HEK293 (cell line): ENCODE measurements at regions not wholly inside any gene's neighbourhood (a gene's known extent, or its start where the extent isn't known, plus 50 kb on each side); places are given as distances from the start of the nearest gene placed in this dataset.
A peak's percentile ranks its signal among the peaks of the same experiment; 100 is the strongest.

Source experiments
- CTCF ChIA-PET: fragments of 350-600 bp; formaldehyde crosslinking; extraction: SDS; loops from one replicate; lab custom pipeline; 2021; ENCODE audit warnings: antibody characterized with exemption; lab: Yijun Ruan, JAX
- POLR2A ChIA-PET: fragments of 300-600 bp; formaldehyde crosslinking; extraction: SDS; loops from one replicate; lab custom pipeline; 2020; ENCODE audit warnings: antibody characterized with exemption, inconsistent platforms; lab: Yijun Ruan, JAX
- H3K27ac ChIP-seq: fragments of 200-500 bp; sonication (Bioruptor generic); 2 replicates; pipeline ENCODE4 v1.5.1; 2014; ENCODE audit warnings: low read depth, low read length, control low read depth, inconsistent platforms; ENCODE audit errors: extremely low read depth
- H3K36me3 ChIP-seq, 2 experiments: fragments of 200-500 bp in 1 of 2; sonication (Bioruptor generic) in 1 of 2; 1 replicate in 1 of 2; 2 replicates in 1 of 2; pipeline ENCODE4 v1.5.1; 2014 to 2017; ENCODE audit warnings: inconsistent platforms in 2 of 2, low read length in 2 of 2; ENCODE audit not compliant: control insufficient read depth in 2 of 2, insufficient read depth in 1 of 2
- H3K4me1 ChIP-seq: fragments of 200-500 bp; sonication (Bioruptor generic); 2 replicates; pipeline ENCODE4 v1.5.1; 2014; ENCODE audit warnings: mild to moderate bottlenecking, low read length, inconsistent platforms; ENCODE audit not compliant: control insufficient read depth, insufficient read depth
- H3K4me3 ChIP-seq: 2 replicates; pipeline ENCODE4 v1.5.1; 2011; ENCODE audit warnings: low read depth, mild to moderate bottlenecking, control low read depth, low read length, moderate library complexity
- H3K9me3 ChIP-seq: fragments of 200-500 bp; sonication (Bioruptor generic); 2 replicates; pipeline ENCODE4 v1.5.1; 2014; ENCODE audit warnings: low read depth, low read length, inconsistent platforms; ENCODE audit not compliant: control insufficient read depth, insufficient read depth
- KLF9 ChIP-seq: fragments of 450-650 bp; formaldehyde crosslinking; IDR thresholded peaks from 2 replicates; pipeline ENCODE4 v1.5.1; 2016; ENCODE audit warnings: missing biosample characterization, missing genetic modification characterization, low read depth
- MYNN ChIP-seq: fragments of 450-650 bp; formaldehyde crosslinking; IDR thresholded peaks from 2 replicates; pipeline ENCODE4 v1.5.1; 2016; ENCODE audit warnings: missing biosample characterization, missing genetic modification characterization, borderline replicate concordance
- SCRT2 ChIP-seq: fragments of 450-650 bp; formaldehyde crosslinking; IDR thresholded peaks from 2 replicates; pipeline ENCODE4 v1.5.1; 2016; ENCODE audit warnings: missing biosample characterization, missing genetic modification characterization
- SETDB1 ChIP-seq: IDR thresholded peaks from one replicate; pipeline ENCODE4 v1.6.1; 2017; ENCODE audit warnings: mild to moderate bottlenecking, low read length, moderate library complexity, mixed read lengths; ENCODE audit not compliant: insufficient read length
- ZBTB17 ChIP-seq: fragments of 450-650 bp; formaldehyde crosslinking; IDR thresholded peaks from 2 replicates; pipeline ENCODE4 v1.5.1; 2016; ENCODE audit warnings: missing biosample characterization, missing genetic modification characterization
- ZNF114 ChIP-seq: fragments of 450-650 bp; formaldehyde crosslinking; IDR thresholded peaks from 2 replicates; pipeline ENCODE4 v1.5.0; 2017; ENCODE audit warnings: missing biosample characterization, missing genetic modification characterization
- ZNF140 ChIP-seq: fragments of 450-650 bp; formaldehyde crosslinking; IDR thresholded peaks from 2 replicates; pipeline ENCODE4 v1.5.1; 2016; ENCODE audit warnings: missing biosample characterization, missing genetic modification characterization
- ZNF239 ChIP-seq: fragments of 450-650 bp; formaldehyde crosslinking; IDR thresholded peaks from 2 replicates; pipeline ENCODE4 v1.5.1; 2016; ENCODE audit warnings: missing biosample characterization, missing genetic modification characterization
- ZNF274 ChIP-seq, 2 experiments: fragments of 200-500 bp in 1 of 2; fragments of 450-650 bp in 1 of 2; sonication (Bioruptor generic) in 1 of 2; formaldehyde crosslinking in 1 of 2; IDR thresholded peaks; 2 replicates each; pipeline versions ENCODE4 v1.5.1 to v1.6.1; 2014 to 2016; ENCODE audit warnings: borderline replicate concordance in 1 of 2, inconsistent platforms in 1 of 2, low read length in 1 of 2, missing biosample characterization in 1 of 2, missing genetic modification characterization in 1 of 2
- ZNF561 ChIP-seq: fragments of 450-650 bp; IDR thresholded peaks from 2 replicates; pipeline ENCODE4 v1.5.1; 2018; ENCODE audit warnings: missing biosample characterization, missing genetic modification characterization, borderline replicate concordance
- ZNF707 ChIP-seq: fragments of 450-650 bp; formaldehyde crosslinking; IDR thresholded peaks from 2 replicates; pipeline ENCODE4 v1.5.1; 2016; ENCODE audit warnings: missing biosample characterization, missing genetic modification characterization
- ZNF791 ChIP-seq: fragments of 450-650 bp; formaldehyde crosslinking; IDR thresholded peaks from 2 replicates; pipeline ENCODE4 v1.5.1; 2016; ENCODE audit warnings: missing biosample characterization, missing genetic modification characterization
- TF ChIP-seq, protein P1 (sequence below): fragments of 450-650 bp; formaldehyde crosslinking; IDR thresholded peaks from 2 replicates; pipeline ENCODE4 v1.5.0; 2017; ENCODE audit warnings: missing biosample characterization, missing genetic modification characterization, borderline replicate concordance
- TF ChIP-seq, protein P2 (sequence below): fragments of 450-650 bp; formaldehyde crosslinking; IDR thresholded peaks from 2 replicates; pipeline ENCODE4 v1.5.1; 2016; ENCODE audit warnings: missing biosample characterization, missing genetic modification characterization
- TF ChIP-seq, protein P3 (sequence below): fragments of 450-650 bp; formaldehyde crosslinking; IDR thresholded peaks from 2 replicates; pipeline ENCODE4 v1.5.1; 2016; ENCODE audit warnings: missing biosample characterization, missing genetic modification characterization
- TF ChIP-seq, protein P4 (sequence below): fragments of 450-650 bp; formaldehyde crosslinking; IDR thresholded peaks from 2 replicates; pipeline ENCODE4; 2016; ENCODE audit warnings: missing biosample characterization, missing genetic modification characterization

DNA sequence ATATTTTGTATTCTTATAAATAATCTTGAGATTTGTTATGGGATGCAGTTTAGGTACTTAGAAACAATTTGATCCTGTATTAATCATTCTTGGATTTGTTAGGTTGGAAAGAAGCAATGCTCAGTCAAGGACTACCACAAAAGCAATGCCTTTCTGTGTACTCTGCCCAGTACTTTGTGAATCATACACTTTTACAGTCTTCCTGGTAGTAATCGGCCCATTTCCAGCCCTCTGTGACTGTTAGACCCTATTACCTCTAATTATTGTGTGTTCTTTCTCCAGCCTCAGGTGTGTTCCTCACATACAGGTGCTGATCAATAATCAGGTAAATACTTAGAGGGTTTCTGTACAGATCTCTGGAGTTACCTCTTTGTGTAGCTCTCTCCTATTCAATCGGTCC, 609.0 kb downstream of the KCNH5 start:
- no peaks in the 10 kb centered on the region for H3K9me3 ChIP-seq

DNA sequence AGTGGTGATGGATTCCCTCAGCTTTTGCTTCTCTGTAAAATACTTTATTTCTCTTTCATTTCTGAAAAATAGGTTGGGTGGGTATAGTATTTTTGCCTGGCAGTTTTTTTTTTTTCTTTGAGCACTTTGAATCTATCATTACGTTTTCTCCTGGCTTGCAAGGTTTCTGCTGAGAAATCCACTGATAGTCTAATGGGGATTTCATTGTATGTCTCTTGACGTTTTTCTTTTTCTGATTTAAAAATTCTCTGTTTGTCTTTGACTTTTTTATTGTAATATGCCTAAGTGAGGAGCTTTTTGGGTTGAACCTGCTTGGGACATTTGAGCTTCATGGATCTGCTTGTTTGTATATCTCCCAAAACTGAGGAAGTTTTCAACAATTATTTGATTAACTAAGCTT, 606.0 kb downstream of the KCNH5 start:
- Histone ChIP-seq H3K36me3 (no peaks in the 10 kb centered on the region), H3K9me3 (no peaks in the 10 kb centered on the region), H3K4me1 (no peaks in the 10 kb centered on the region), H3K27ac (no peak overlapping the region), H3K4me3 (no peak overlapping the region)
- TF ChIP-seq ZNF791 (peak; percentile 62; the same call in 1 of the 2 replicates), ZNF274 (IDR thresholded peaks at IDR 0.05; ENCODE audit: low read length) (no peak), ZNF274 (tag by site-specific recombination; IDR thresholded peaks at IDR 0.05; ENCODE audit: borderline replicate concordance) (no peak), SETDB1 (peak; percentile 63), MYNN (tag by site-specific recombination) (no peak)
- POLR2A ChIA-PET, result no interaction called here
- CTCF ChIA-PET, result no interaction called here

More for the DNA sequence above, 609.0 kb downstream of the KCNH5 start:
- TF ChIP-seq, protein P1, sequence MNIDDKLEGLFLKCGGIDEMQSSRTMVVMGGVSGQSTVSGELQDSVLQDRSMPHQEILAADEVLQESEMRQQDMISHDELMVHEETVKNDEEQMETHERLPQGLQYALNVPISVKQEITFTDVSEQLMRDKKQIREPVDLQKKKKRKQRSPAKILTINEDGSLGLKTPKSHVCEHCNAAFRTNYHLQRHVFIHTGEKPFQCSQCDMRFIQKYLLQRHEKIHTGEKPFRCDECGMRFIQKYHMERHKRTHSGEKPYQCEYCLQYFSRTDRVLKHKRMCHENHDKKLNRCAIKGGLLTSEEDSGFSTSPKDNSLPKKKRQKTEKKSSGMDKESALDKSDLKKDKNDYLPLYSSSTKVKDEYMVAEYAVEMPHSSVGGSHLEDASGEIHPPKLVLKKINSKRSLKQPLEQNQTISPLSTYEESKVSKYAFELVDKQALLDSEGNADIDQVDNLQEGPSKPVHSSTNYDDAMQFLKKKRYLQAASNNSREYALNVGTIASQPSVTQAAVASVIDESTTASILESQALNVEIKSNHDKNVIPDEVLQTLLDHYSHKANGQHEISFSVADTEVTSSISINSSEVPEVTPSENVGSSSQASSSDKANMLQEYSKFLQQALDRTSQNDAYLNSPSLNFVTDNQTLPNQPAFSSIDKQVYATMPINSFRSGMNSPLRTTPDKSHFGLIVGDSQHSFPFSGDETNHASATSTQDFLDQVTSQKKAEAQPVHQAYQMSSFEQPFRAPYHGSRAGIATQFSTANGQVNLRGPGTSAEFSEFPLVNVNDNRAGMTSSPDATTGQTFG (tag by site-specific recombination), result no peak
- TF ChIP-seq, protein P2, sequence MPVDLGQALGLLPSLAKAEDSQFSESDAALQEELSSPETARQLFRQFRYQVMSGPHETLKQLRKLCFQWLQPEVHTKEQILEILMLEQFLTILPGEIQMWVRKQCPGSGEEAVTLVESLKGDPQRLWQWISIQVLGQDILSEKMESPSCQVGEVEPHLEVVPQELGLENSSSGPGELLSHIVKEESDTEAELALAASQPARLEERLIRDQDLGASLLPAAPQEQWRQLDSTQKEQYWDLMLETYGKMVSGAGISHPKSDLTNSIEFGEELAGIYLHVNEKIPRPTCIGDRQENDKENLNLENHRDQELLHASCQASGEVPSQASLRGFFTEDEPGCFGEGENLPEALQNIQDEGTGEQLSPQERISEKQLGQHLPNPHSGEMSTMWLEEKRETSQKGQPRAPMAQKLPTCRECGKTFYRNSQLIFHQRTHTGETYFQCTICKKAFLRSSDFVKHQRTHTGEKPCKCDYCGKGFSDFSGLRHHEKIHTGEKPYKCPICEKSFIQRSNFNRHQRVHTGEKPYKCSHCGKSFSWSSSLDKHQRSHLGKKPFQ (tag by site-specific recombination), result no peak
- no peak for TF ChIP-seq ZNF561
- H3K4me1 ChIP-seq, result no peaks in the 10 kb centered on the region
- ChIA-PET CTCF (no interaction called here), POLR2A (no interaction called here)
- no peaks in the 10 kb centered on the region for H3K36me3 ChIP-seq
- H3K27ac ChIP-seq, result no peak overlapping the region
- H3K4me3 ChIP-seq, result no peak overlapping the region

DNA sequence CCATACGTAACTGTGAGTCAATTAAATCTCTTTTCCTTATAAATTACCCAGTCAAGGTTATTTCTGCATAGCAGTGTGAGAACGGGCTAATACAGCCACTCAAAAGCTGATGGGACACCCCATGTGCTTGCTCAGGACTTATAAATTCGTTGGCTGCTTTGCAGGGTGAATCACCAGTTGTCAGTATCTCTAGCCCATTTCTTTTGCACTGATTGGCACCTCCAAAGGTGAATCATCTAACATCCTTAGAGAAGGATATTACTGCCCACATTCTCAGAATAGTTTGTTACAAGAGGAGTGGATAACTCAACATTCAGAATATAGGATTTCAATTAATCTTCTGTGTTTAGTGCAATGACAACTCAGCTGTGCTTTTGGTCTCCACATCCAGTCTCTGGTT, 601.5 kb downstream of the KCNH5 start:
- TF ChIP-seq ZNF114 (tag by site-specific recombination), result no peak
- TF ChIP-seq, protein P3, sequence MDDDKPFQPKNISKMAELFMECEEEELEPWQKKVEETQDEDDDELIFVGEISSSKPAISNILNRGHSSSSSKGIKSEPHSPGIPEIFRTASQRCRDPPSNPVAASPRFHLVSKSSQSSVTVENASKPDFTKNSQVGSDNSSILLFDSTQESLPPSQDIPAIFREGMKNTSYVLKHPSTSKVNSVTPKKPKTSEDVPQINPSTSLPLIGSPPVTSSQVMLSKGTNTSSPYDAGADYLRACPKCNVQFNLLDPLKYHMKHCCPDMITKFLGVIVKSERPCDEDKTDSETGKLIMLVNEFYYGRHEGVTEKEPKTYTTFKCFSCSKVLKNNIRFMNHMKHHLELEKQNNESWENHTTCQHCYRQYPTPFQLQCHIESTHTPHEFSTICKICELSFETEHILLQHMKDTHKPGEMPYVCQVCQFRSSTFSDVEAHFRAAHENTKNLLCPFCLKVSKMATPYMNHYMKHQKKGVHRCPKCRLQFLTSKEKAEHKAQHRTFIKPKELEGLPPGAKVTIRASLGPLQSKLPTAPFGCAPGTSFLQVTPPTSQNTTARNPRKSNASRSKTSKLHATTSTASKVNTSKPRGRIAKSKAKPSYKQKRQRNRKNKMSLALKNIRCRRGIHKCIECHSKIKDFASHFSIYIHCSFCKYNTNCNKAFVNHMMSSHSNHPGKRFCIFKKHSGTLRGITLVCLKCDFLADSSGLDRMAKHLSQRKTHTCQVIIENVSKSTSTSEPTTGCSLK (tag by site-specific recombination), result no peak
- no peak for TF ChIP-seq ZNF239 (tag by site-specific recombination)
- TF ChIP-seq, protein P4, sequence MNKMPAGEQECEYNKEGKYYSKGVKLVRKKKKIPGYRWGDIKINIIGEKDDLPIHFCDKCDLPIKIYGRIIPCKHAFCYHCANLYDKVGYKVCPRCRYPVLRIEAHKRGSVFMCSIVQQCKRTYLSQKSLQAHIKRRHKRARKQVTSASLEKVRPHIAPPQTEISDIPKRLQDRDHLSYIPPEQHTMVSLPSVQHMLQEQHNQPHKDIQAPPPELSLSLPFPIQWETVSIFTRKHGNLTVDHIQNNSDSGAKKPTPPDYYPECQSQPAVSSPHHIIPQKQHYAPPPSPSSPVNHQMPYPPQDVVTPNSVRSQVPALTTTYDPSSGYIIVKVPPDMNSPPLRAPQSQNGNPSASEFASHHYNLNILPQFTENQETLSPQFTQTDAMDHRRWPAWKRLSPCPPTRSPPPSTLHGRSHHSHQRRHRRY (tag by site-specific recombination), result no peak
- no peak for TF ChIP-seq ZBTB17 (tag by site-specific recombination)
- TF ChIP-seq ZNF707 (tag by site-specific recombination), result no peak
- TF ChIP-seq SCRT2 (tag by site-specific recombination), result no peak
- no peak for TF ChIP-seq KLF9
- TF ChIP-seq ZNF140 (tag by site-specific recombination), result no peak
- Histone ChIP-seq H3K36me3 (no peaks in the 10 kb centered on the region), H3K9me3 (no peaks in the 10 kb centered on the region), H3K4me3 (no peak overlapping the region), H3K4me1 (no peaks in the 10 kb centered on the region), H3K27ac (no peak overlapping the region)
- ChIA-PET POLR2A (no interaction called here), CTCF (no interaction called here)
